Left ventricle myocardium inferior (tissue), 1 donor: ENCODE measurements at regions not wholly inside any gene's neighbourhood (a gene's known extent, or its start where the extent isn't known, plus 50 kb on each side); places are given as distances from the start of the nearest gene placed in this dataset.

ENCODE experiments used
- DNase-seq: peaks from one replicate; pipeline ENCODE4 v3.0.0-alpha.2; 2020
- H3K27ac ChIP-seq: fragments of 200-600 bp; replicated peaks from 2 replicates; pipeline ENCODE4 v1.8.0; 2021
- H3K27me3 ChIP-seq: fragments of 200-600 bp; 2 replicates; pipeline ENCODE4 v1.8.0; 2021; ENCODE audit warnings: low read depth
- H3K36me3 ChIP-seq: fragments of 200-600 bp; 2 replicates; pipeline ENCODE4 v1.8.0; 2021
- H3K4me1 ChIP-seq: fragments of 200-600 bp; 2 replicates; pipeline ENCODE4 v1.8.0; 2021
- H3K4me3 ChIP-seq: fragments of 200-600 bp; 2 replicates; pipeline ENCODE4 v1.8.0; 2021; ENCODE audit warnings: mild to moderate bottlenecking, moderate library complexity
- H3K9me3 ChIP-seq: fragments of 200-600 bp; replicated peaks from 2 replicates; pipeline ENCODE4 v1.8.0; 2021
- CTCF ChIP-seq: fragments of 200-600 bp; IDR thresholded peaks from 2 replicates; pipeline ENCODE4 v1.8.0; 2021; ENCODE audit warnings: antibody characterized with exemption, mild to moderate bottlenecking, borderline replicate concordance
- intact Hi-C: fragments of 100-400 bp; cut with micrococcal nuclease; formaldehyde crosslinking; loops from one replicate; pipeline ENCODE4 v1.11.0; 2022
- donor health status: DM: no; HTN: yes; CAD: no; lungs with severe emphysema.

GRCh38 chr6:22057962-22058361, 238.9 kb downstream of the PRL start:
- TF ChIP-seq CTCF: no peak
- Histone ChIP-seq H3K4me3 (no peak overlapping the region), H3K4me1 (peaks cover 9% of the 10 kb centered on the region), H3K36me3 (no peaks in the 10 kb centered on the region), H3K27me3 (no peaks in the 10 kb centered on the region), H3K9me3 (no peaks in the 10 kb centered on the region), H3K27ac (no peak overlapping the region)
- no peak for DNase-seq
- intact Hi-C loops: no loop called here

- Histone ChIP-seq H3K9me3 (no peaks in the 10 kb centered on the region), H3K4me1 (peaks cover 16% of the 10 kb centered on the region), H3K4me3 (no peak overlapping the region), H3K36me3 (no peaks in the 10 kb centered on the region), H3K27ac (no peak overlapping the region), H3K27me3 (no peaks in the 10 kb centered on the region)
- TF ChIP-seq CTCF: no peak
- no peak for DNase-seq
- intact Hi-C loops: no loop called here
These were observed 237.7 kb downstream of the PRL start for GRCh38 chr6:22059126-22059525.

GRCh38 chr6:22059946-22060345, 236.9 kb downstream of the PRL start:
- Histone ChIP-seq H3K4me3 (no peak overlapping the region), H3K27me3 (no peaks in the 10 kb centered on the region), H3K36me3 (no peaks in the 10 kb centered on the region), H3K4me1 (peaks cover 16% of the 10 kb centered on the region), H3K9me3 (no peaks in the 10 kb centered on the region), H3K27ac (no peak overlapping the region)
- intact Hi-C loops: no loop called here
- no peak for TF ChIP-seq CTCF
- no peak for DNase-seq

- Histone ChIP-seq H3K27me3 (no peaks in the 10 kb centered on the region), H3K9me3 (no peaks in the 10 kb centered on the region), H3K36me3 (no peaks in the 10 kb centered on the region), H3K4me3 (no peak overlapping the region), H3K27ac (peak overlapping the region; percentile 39), H3K4me1 (peaks cover 23% of the 10 kb centered on the region)
- intact Hi-C loops: no loop called here
- TF ChIP-seq CTCF: no peak
- no peak for DNase-seq
These were observed 233.9 kb downstream of the PRL start for GRCh38 chr6:22062807-22063408.

- DNase-seq: no peak
- TF ChIP-seq CTCF: no peak
- intact Hi-C loops: no loop called here
- H3K4me1 ChIP-seq: peaks cover 31% of the 10 kb centered on the region
- no peaks in the 10 kb centered on the region for H3K36me3 ChIP-seq
- no peak overlapping the region for H3K27ac ChIP-seq
- H3K4me3 ChIP-seq: no peak overlapping the region
- H3K27me3 ChIP-seq: no peaks in the 10 kb centered on the region
- no peaks in the 10 kb centered on the region for H3K9me3 ChIP-seq
These were observed 232.3 kb downstream of the PRL start for GRCh38 chr6:22064558-22064957.
